Stomach smooth muscle (tissue), 2 donors: ENCODE measurements at regions not wholly inside any gene's neighbourhood (a gene's known extent, or its start where the extent isn't known, plus 50 kb on each side); places are given as distances from the start of the nearest gene placed in this dataset.
"Not testable (repeated sequence)": the region's sequence is repeated elsewhere in the genome, so short reads cannot be mapped to it uniquely, and the experiment has no call there.

Experiments used
- H3K27ac ChIP-seq: one replicate; pipeline ENCODE4 v1.7.0; 2013; ENCODE audit warnings: mild to moderate bottlenecking, low read length, inconsistent platforms
- H3K27me3 ChIP-seq, 2 donors: one replicate each; pipeline ENCODE4 v1.7.0; 2013; ENCODE audit warnings: low read length in 2 of 2; ENCODE audit not compliant: insufficient read depth in 2 of 2, control insufficient read depth in 1 of 2
- H3K36me3 ChIP-seq, 2 donors: one replicate each; pipeline ENCODE4 v1.7.0; 2013; ENCODE audit warnings: low read length in 2 of 2; ENCODE audit not compliant: control insufficient read depth in 2 of 2, insufficient read depth in 2 of 2
- H3K4me1 ChIP-seq: one replicate; pipeline ENCODE4 v1.7.0; 2013; ENCODE audit warnings: low read length; ENCODE audit not compliant: control insufficient read depth, insufficient read depth
- H3K4me3 ChIP-seq, 2 donors: one replicate each; pipeline ENCODE4 v1.7.0; 2013; ENCODE audit warnings: low read length in 2 of 2
- H3K9ac ChIP-seq, 2 donors: one replicate each; pipeline ENCODE4 v1.7.0; 2013; ENCODE audit warnings: low read length in 2 of 2, mild to moderate bottlenecking in 1 of 2
- H3K9me3 ChIP-seq, 2 donors: one replicate each; pipeline ENCODE4 v1.7.0; 2013; ENCODE audit warnings: low read length in 2 of 2; ENCODE audit not compliant: control insufficient read depth in 2 of 2
- donor health status: healthy.
- donor health status: Pancreatic carcinoma.

GRCh38 chr4:108411836-108412235 lies 208.5 kb upstream of the RPL34 start:
- Histone ChIP-seq H3K9ac (no peak overlapping the region), H3K27ac (no peak overlapping the region), H3K27me3 (no peaks in the 10 kb centered on the region), H3K36me3 (no peaks in the 10 kb centered on the region), H3K9me3 (peaks cover 0 to 5% of the 10 kb centered on the region in 2 donors), H3K4me1 (no peaks in the 10 kb centered on the region), H3K4me3 (no peak overlapping the region)

GRCh38 chr4:108409691-108410090 lies 210.7 kb upstream of the RPL34 start:
- not testable (repeated sequence) for H3K4me1 ChIP-seq, H3K9me3 ChIP-seq, H3K27ac ChIP-seq, H3K9ac ChIP-seq, H3K36me3 ChIP-seq, H3K27me3 ChIP-seq, H3K4me3 ChIP-seq

- no peak overlapping the region for H3K27ac ChIP-seq
- no peak overlapping the region for H3K9ac ChIP-seq
- H3K4me1 ChIP-seq: no peaks in the 10 kb centered on the region
- no peaks in the 10 kb centered on the region for H3K36me3 ChIP-seq
- no peaks in the 10 kb centered on the region for H3K27me3 ChIP-seq
- no peak overlapping the region for H3K4me3 ChIP-seq
- peaks cover 0 to 5% of the 10 kb centered on the region in 2 donors for H3K9me3 ChIP-seq
Measured at GRCh38 chr4:108405586-108405985, 214.8 kb upstream of the RPL34 start.

- no peaks in the 10 kb centered on the region for H3K36me3 ChIP-seq
- H3K27ac ChIP-seq: no peak overlapping the region
- H3K9ac ChIP-seq: no peak overlapping the region
- H3K4me1 ChIP-seq: no peaks in the 10 kb centered on the region
- no peak overlapping the region for H3K4me3 ChIP-seq
- peaks cover 0 to 2% of the 10 kb centered on the region in 2 donors for H3K27me3 ChIP-seq
- H3K9me3 ChIP-seq: no peaks in the 10 kb centered on the region
Measured at GRCh38 chr4:108400309-108400708, 220.1 kb upstream of the RPL34 start.

GRCh38 chr4:108399610-108400265 lies 220.6 kb upstream of the RPL34 start:
- Histone ChIP-seq H3K4me3 (no peak overlapping the region), H3K27ac (no peak overlapping the region), H3K9me3 (no peaks in the 10 kb centered on the region), H3K9ac (no peak overlapping the region), H3K27me3 (peaks cover 0 to 2% of the 10 kb centered on the region in 2 donors), H3K36me3 (no peaks in the 10 kb centered on the region), H3K4me1 (no peaks in the 10 kb centered on the region)

GRCh38 chr4:108398836-108399235 lies 221.5 kb upstream of the RPL34 start:
- H3K27ac ChIP-seq: no peak overlapping the region
- H3K27me3 ChIP-seq: peaks cover 0 to 2% of the 10 kb centered on the region in 2 donors
- H3K9me3 ChIP-seq: no peaks in the 10 kb centered on the region
- no peak overlapping the region for H3K9ac ChIP-seq
- no peak overlapping the region for H3K4me3 ChIP-seq
- no peaks in the 10 kb centered on the region for H3K36me3 ChIP-seq
- H3K4me1 ChIP-seq: no peaks in the 10 kb centered on the region

GRCh38 chr4:108398316-108398715 lies 222.1 kb upstream of the RPL34 start:
- peaks cover 0 to 2% of the 10 kb centered on the region in 2 donors for H3K27me3 ChIP-seq
- no peaks in the 10 kb centered on the region for H3K9me3 ChIP-seq
- H3K9ac ChIP-seq: no peak overlapping the region
- H3K36me3 ChIP-seq: no peaks in the 10 kb centered on the region
- H3K27ac ChIP-seq: no peak overlapping the region
- H3K4me1 ChIP-seq: no peaks in the 10 kb centered on the region
- no peak overlapping the region for H3K4me3 ChIP-seq

- Histone ChIP-seq H3K36me3 (no peaks in the 10 kb centered on the region), H3K27me3 (peaks cover 0 to 2% of the 10 kb centered on the region in 2 donors), H3K9me3 (no peaks in the 10 kb centered on the region), H3K4me3 (no peak overlapping the region), H3K9ac (no peak overlapping the region), H3K27ac (no peak overlapping the region), H3K4me1 (no peaks in the 10 kb centered on the region)
Measured at GRCh38 chr4:108397850-108398249, 222.5 kb upstream of the RPL34 start.

- Histone ChIP-seq H3K9ac (no peak overlapping the region), H3K9me3 (no peaks in the 10 kb centered on the region), H3K27me3 (peaks cover 0 to 2% of the 10 kb centered on the region in 2 donors), H3K4me3 (no peak overlapping the region), H3K4me1 (no peaks in the 10 kb centered on the region), H3K27ac (no peak overlapping the region), H3K36me3 (no peaks in the 10 kb centered on the region)
Measured at GRCh38 chr4:108396900-108397497, 223.4 kb upstream of the RPL34 start.

GRCh38 chr4:108395786-108396185 lies 224.6 kb upstream of the RPL34 start:
- Histone ChIP-seq H3K9ac (no peak overlapping the region), H3K36me3 (no peaks in the 10 kb centered on the region), H3K9me3 (no peaks in the 10 kb centered on the region), H3K4me3 (no peak overlapping the region), H3K27me3 (peaks cover 0 to 2% of the 10 kb centered on the region in 2 donors), H3K27ac (no peak overlapping the region), H3K4me1 (no peaks in the 10 kb centered on the region)

- Histone ChIP-seq H3K9me3 (no peaks in the 10 kb centered on the region), H3K4me1 (no peaks in the 10 kb centered on the region), H3K4me3 (no peak overlapping the region), H3K27me3 (peaks cover 0 to 2% of the 10 kb centered on the region in 2 donors), H3K27ac (no peak overlapping the region), H3K36me3 (no peaks in the 10 kb centered on the region), H3K9ac (no peak overlapping the region)
Measured at GRCh38 chr4:108393890-108394472, 225.2 kb upstream of the LEF1 start.
